ACC112 (cell line): ENCODE measurements at regions not wholly inside any gene's neighbourhood (a gene's known extent, or its start where the extent isn't known, plus 50 kb on each side); places are given as distances from the start of the nearest gene placed in this dataset.

Source experiments
- H2AFZ ChIP-seq: fragments of 200-600 bp; sonication (generic); one replicate; pipeline ENCODE4 v1.6.0; 2017; ENCODE audit warnings: antibody characterized with exemption, low read length; ENCODE audit not compliant: unreplicated experiment
- H3K27ac ChIP-seq: fragments of 200-600 bp; sonication (generic); 2 replicates; pipeline ENCODE4 v1.5.1; 2014; ENCODE audit warnings: low read depth, mild to moderate bottlenecking, antibody characterized with exemption, low read length, moderate library complexity
- H3K27me3 ChIP-seq: fragments of 200-600 bp; sonication (generic); 2 replicates; pipeline ENCODE4 v1.6.1; 2014; ENCODE audit warnings: mild to moderate bottlenecking, antibody characterized with exemption, low read length, moderate library complexity, mixed read lengths; ENCODE audit not compliant: insufficient read depth
- H3K36me3 ChIP-seq: fragments of 200-600 bp; sonication (generic); 2 replicates; pipeline ENCODE4 v1.6.1; 2016; ENCODE audit warnings: mild to moderate bottlenecking, antibody characterized with exemption, low read length, moderate library complexity, mixed read lengths; ENCODE audit not compliant: insufficient read depth
- H3K4me1 ChIP-seq: fragments of 200-600 bp; sonication (generic); one replicate; pipeline ENCODE4 v1.6.1; 2016; ENCODE audit warnings: low read length, mixed read lengths; ENCODE audit not compliant: insufficient read depth, unreplicated experiment, control insufficient read depth
- H3K4me3 ChIP-seq: fragments of 200-600 bp; sonication (generic); 2 replicates; pipeline ENCODE4 v1.5.1; 2014; ENCODE audit warnings: mild to moderate bottlenecking, low read depth, low read length
- H3K79me2 ChIP-seq: fragments of 200-600 bp; sonication (generic); one replicate; pipeline ENCODE4 v1.6.0; 2016; ENCODE audit warnings: low read length; ENCODE audit not compliant: control insufficient read depth, unreplicated experiment, insufficient read depth

DNA sequence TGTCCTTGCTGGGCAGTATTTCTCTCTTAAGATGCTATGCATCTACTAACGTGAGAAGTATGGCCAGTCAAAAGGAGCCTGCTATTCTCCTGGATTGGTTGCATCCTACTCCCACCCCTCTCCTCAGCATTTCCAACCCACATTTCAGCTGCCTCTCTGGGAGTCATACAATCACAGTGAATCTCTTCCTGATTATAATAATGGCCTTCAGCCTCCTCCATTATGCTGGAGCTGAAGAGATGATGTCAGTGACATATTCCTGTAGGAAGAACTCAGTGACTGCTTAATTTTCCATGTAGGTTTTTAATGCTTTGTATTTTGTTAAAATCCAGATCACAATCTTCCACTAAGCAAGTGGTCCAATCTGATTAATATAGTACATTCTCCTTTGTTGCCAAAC, 82.7 kb upstream of the SUCLG2 start:
- no peak overlapping the region for H3K4me3 ChIP-seq
- H3K4me1 ChIP-seq = no peaks in the 10 kb centered on the region
- H3K36me3 ChIP-seq = no peaks in the 10 kb centered on the region
- no peak overlapping the region for H2AFZ ChIP-seq
- H3K27me3 ChIP-seq = no peaks in the 10 kb centered on the region
- no peak overlapping the region for H3K27ac ChIP-seq
- no peaks in the 10 kb centered on the region for H3K79me2 ChIP-seq

DNA sequence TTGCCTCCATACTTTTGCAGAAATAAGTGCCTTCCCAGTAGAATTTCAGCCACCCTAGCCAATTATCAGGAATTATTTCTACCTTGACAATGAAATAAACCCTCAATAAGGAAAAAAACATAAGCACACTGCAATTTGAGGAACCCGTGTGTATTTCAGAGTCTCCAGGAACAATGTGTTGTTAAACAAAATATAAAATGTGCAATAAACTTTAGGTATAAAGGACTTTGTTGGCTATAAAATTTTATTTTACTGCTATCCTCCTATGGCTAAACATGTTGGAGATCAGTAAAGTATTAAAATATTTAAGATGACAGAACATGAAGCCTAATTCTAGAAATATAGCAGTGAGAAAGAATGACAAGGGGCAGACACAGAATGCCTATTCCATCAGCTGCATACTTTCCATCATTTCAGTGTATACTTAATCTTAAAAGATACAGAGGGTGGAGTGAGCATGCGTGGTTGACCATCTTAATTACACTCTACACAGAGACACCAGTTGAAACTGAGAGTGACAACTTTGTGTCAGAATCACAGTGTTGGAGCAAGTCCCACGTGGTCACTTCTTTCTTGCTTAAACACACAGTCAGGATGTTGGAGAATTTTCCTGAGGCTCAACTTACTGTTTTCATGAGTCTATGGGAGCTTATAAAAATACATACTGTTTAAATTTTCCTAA, 79.0 kb upstream of the SUCLG2 start:
- no peak overlapping the region for H3K4me3 ChIP-seq
- H2AFZ ChIP-seq = no peak overlapping the region
- H3K27ac ChIP-seq = no peak overlapping the region

DNA sequence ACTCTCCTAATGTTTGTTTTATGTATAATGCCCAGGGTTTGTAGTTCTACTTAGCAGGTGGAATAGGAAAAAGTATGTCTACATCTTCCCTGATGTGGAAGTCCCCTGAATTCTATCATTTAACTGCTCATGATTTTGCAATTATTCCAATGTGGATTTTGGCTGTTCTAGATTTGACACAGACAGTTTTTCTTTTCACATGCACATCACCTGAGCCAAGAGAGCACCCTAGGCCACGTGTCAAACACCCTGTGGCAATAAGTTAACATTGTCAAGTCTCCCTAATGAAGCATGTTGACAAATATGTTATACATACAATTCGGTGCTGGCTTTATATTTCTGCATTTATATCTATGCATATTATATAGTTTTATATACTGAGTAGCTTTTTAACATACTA, 70.0 kb upstream of the SUCLG2 start:
- H3K79me2 ChIP-seq = no peaks in the 10 kb centered on the region
- H3K4me1 ChIP-seq = no peaks in the 10 kb centered on the region
- no peak overlapping the region for H3K27ac ChIP-seq
- H3K36me3 ChIP-seq = no peaks in the 10 kb centered on the region
- H3K27me3 ChIP-seq = no peaks in the 10 kb centered on the region
- no peak overlapping the region for H3K4me3 ChIP-seq
- H2AFZ ChIP-seq = no peak overlapping the region

More for the DNA sequence above, 79.0 kb upstream of the SUCLG2 start:
- Histone ChIP-seq H3K36me3 (no peaks in the 10 kb centered on the region), H3K79me2 (no peaks in the 10 kb centered on the region), H3K4me1 (no peaks in the 10 kb centered on the region), H3K27me3 (no peaks in the 10 kb centered on the region)

DNA sequence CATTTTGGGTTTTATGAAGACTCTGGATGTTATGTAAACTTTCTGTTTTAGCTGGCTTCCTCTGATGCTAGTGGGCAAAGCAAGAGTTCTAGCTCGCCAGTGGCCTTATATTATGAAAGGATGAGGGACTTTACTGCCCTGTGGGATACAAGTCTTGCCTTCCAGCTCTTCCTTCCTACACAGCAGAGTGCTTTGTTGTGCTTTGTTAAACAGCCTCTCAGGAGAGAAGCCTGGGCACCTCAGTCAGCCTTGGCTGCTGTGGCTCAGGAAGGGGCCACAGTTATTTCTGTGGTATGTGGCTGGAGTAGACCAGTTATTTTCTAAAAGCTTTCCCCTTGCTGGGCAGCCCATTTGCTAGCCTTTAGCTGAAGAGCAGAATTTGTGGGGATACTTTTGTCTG, 69.5 kb upstream of the SUCLG2 start:
- Histone ChIP-seq H3K4me3 (no peak overlapping the region), H3K27me3 (no peaks in the 10 kb centered on the region), H3K27ac (no peak overlapping the region), H3K4me1 (no peaks in the 10 kb centered on the region), H3K36me3 (no peaks in the 10 kb centered on the region), H3K79me2 (no peaks in the 10 kb centered on the region), H2AFZ (no peak overlapping the region)

DNA sequence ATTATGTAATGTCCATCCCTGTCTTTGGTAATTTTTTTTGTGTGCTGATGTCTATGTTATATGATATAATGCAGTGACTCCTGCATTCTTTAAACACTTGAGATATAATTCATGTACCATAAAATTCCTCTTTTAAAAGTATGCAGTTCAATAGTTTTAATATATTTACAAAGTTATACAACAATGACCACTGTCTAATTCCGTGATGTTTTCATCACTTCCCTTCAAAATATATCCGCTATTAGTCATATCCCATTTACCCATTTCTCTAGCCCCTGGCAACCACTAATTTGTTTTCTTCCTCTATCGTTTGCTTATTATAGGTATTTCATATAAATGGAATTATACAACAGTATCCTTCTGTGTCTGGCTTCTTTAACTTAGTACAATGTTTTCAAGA, 64.9 kb upstream of the SUCLG2 start:
- Histone ChIP-seq H3K27me3 (no peaks in the 10 kb centered on the region), H3K4me3 (no peak overlapping the region), H2AFZ (no peak overlapping the region), H3K27ac (peak overlapping the region; percentile 63), H3K79me2 (no peaks in the 10 kb centered on the region), H3K36me3 (no peaks in the 10 kb centered on the region), H3K4me1 (peaks cover 4% of the 10 kb centered on the region)

DNA sequence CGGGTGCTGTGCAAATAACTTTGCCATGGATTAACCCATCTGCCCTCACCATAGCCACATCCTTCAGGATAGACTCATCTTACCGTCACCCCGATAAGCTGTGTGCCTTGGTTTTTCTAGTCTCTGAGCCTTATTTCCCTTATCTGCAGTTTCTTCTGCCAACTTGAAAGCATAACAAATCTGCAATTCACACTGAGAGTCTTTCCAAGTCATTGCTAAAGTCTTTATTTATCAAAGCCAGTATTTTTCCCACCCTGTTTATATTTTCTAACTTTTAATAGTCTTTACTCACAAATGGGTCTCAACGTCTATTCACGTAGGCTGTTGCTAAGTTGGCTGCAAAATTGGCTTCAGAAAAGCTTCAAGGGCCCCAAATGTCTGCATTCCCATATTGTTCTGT, 61.6 kb upstream of the SUCLG2 start:
- H3K4me3 ChIP-seq = no peak overlapping the region
- H3K27ac ChIP-seq = peak overlapping the region; percentile 14; the same call in 1 of the 2 replicates
- H3K36me3 ChIP-seq = no peaks in the 10 kb centered on the region
- H2AFZ ChIP-seq = no peak overlapping the region
- peaks cover 4% of the 10 kb centered on the region for H3K4me1 ChIP-seq
- no peaks in the 10 kb centered on the region for H3K79me2 ChIP-seq
- H3K27me3 ChIP-seq = no peaks in the 10 kb centered on the region

DNA sequence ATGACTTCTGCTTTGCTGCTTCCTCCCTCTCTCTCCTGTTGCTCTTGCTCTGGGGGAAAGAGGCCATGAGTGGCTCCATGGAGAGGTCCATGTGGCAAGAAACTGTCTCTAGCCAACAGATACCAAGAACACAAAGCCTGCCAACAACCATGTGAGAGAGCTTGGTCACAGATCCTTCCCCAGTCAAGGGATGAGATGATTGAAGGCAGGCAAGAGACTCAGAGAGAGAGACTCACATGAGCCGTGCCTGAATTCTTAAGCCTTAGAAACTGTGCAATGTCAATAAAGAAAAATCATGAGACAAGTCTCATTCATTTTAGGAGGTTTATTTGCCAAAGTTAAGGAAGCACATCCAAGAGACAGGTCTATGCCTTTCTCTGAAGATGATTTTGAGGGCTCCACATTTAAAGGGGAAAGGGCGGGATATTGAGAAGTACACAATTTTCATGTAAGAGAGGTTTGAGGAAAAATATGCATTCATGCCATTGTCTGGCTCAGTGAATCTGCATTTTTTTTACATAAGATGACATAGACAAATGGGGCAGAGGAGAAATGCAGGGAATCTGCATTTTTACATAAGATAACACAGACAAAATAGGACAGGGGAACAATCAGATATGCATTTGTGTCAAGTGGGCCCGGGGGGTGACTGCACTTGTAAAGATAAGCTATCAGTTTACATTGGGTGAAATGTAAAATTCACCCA, 59.5 kb upstream of the SUCLG2 start:
- Histone ChIP-seq H3K27ac (no peak overlapping the region), H3K4me3 (no peak overlapping the region), H3K4me1 (peaks cover 4% of the 10 kb centered on the region), H3K27me3 (no peaks in the 10 kb centered on the region), H2AFZ (no peak overlapping the region), H3K79me2 (no peaks in the 10 kb centered on the region), H3K36me3 (no peaks in the 10 kb centered on the region)

DNA sequence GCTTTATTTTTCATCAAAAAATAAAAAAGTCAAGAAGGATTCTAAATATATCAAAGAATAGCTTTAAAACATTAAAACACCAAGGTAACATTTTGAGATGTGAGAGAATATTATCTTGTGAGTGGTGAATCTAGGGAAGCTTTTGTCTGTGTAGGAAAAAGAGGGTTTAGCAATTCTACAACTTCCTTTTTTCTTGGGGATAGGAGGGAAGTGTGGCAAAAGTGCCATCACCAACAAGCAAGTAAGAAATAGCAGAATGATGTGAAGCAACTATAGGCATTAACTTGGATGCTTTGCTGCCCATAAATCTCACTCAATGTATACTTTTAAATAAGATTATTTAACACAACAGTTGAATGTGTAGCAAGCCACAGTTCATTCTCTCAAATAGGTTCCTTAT, 57.8 kb upstream of the SUCLG2 start:
- H3K79me2 ChIP-seq = no peaks in the 10 kb centered on the region
- no peaks in the 10 kb centered on the region for H3K36me3 ChIP-seq
- no peaks in the 10 kb centered on the region for H3K4me1 ChIP-seq
- H3K4me3 ChIP-seq = no peak overlapping the region
- no peak overlapping the region for H2AFZ ChIP-seq
- H3K27ac ChIP-seq = no peak overlapping the region
- no peaks in the 10 kb centered on the region for H3K27me3 ChIP-seq

DNA sequence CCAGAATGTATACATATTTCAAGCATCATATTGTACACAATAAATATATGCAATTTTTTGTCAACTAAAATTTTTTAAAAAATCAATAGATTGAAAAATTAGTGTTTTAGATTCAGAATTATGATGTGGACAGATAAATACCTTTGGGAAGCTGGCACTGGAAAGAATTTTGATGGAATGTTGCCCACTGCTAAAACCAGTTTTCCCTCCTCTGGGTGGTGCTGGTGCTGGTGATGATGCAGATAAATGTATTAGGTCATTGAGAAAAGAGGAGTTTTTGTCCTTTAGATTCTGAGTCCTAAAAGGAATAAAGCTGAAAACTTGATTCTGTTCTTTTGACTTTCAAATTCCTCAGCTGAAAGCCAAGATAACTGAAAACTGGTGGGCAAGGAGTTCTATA, 56.0 kb upstream of the SUCLG2 start:
- H3K27me3 ChIP-seq = no peaks in the 10 kb centered on the region
- no peak overlapping the region for H2AFZ ChIP-seq
- H3K4me1 ChIP-seq = no peaks in the 10 kb centered on the region
- no peak overlapping the region for H3K4me3 ChIP-seq
- H3K27ac ChIP-seq = no peak overlapping the region
- H3K79me2 ChIP-seq = no peaks in the 10 kb centered on the region
- H3K36me3 ChIP-seq = no peaks in the 10 kb centered on the region

DNA sequence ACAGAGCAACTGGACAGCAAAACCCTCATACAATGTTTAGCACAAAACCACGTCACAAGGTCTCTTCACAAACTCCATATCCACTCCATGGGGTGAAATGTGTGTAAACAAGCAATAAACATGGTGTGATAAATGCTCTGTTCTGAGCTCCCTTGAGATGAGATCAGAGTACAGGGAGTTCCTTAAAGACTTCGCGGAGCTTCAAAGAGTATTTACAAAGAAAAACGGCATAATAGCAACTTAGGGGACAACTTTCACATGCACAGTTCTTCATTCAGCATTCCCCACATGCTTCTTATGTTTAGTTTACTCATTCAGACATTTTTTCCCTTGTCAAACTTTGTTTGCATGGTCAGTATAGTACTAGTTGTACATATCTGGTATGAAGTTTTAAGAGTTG, 52.5 kb upstream of the SUCLG2 start:
- Histone ChIP-seq H2AFZ (no peak overlapping the region), H3K36me3 (no peaks in the 10 kb centered on the region), H3K4me1 (no peaks in the 10 kb centered on the region), H3K27ac (no peak overlapping the region), H3K4me3 (no peak overlapping the region), H3K27me3 (no peaks in the 10 kb centered on the region), H3K79me2 (no peaks in the 10 kb centered on the region)

DNA sequence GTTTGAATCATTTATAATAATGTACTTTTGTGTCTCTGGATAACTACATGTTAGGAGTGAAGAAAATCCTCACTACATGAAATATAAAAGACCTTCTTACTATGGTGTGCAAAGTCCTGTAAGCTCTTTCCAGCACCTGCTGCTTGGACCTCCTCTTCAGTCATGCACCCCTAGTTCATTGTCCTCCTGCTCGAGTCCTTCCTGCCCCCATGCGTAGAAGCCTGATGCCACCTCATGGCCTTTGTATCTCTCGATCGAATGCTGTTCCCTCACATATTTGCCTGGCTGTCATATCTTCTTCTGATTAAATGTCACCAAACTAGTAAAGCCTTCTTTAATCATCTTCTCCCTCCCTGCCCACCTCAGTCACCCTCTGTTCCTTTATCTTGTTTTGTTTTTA, 49.9 kb upstream of the SUCLG2 start:
- Histone ChIP-seq H3K27ac (no peak overlapping the region), H3K36me3 (no peaks in the 10 kb centered on the region), H3K4me1 (no peaks in the 10 kb centered on the region), H3K27me3 (no peaks in the 10 kb centered on the region), H2AFZ (no peak overlapping the region), H3K4me3 (no peak overlapping the region), H3K79me2 (no peaks in the 10 kb centered on the region)
